Hepatocyte (in vitro differentiated cells): ENCODE measurements at regions not wholly inside any gene's neighbourhood (a gene's known extent, or its start where the extent isn't known, plus 50 kb on each side); places are given as distances from the start of the nearest gene placed in this dataset.

Experiments
- CTCF ChIP-seq: fragments of 200-600 bp; sonication (generic); IDR thresholded peaks from 2 replicates; pipeline ENCODE4 v1.5.1; 2016; ENCODE audit warnings: antibody characterized with exemption, mild to moderate bottlenecking; ENCODE audit not compliant: poor library complexity
- EZH2 ChIP-seq: fragments of 200-600 bp; sonication (generic); IDR thresholded peaks from 2 replicates; pipeline ENCODE4 v1.6.1; 2016; ENCODE audit warnings: antibody characterized with exemption, mild to moderate bottlenecking, borderline replicate concordance

- no peak for TF ChIP-seq CTCF
- no peak for TF ChIP-seq EZH2
Measured at GRCh38 chr1:55289042-55289441, 73.9 kb upstream of the USP24 start.
